Activated CD4-positive, alpha-beta T cell treated with anti-CD3 and anti-CD28 coated beads, Interleukin-2, Interleukin-4, amounts not matched to agents 100 ng/mL and 50 ng/mL, durations not matched to agents 16 hours and 8 hours (primary cell): ENCODE measurements at regions not wholly inside any gene's neighbourhood (a gene's known extent, or its start where the extent isn't known, plus 50 kb on each side); places are given as distances from the start of the nearest gene placed in this dataset.
"Not testable (repeated sequence)": the region's sequence is repeated elsewhere in the genome, so short reads cannot be mapped to it uniquely, and the experiment has no call there.

ENCODE experiments used
- DNase-seq: peaks from one replicate; pipeline ENCODE4 v3.0.0-alpha.2; 2020; ENCODE audit warnings: low spot score

- DNase-seq, result not testable (repeated sequence)
Measured at GRCh38 chr9:64920147-64920546, 364.9 kb downstream of the FOXD4L5 start.

GRCh38 chr9:64888643-64889042, 396.4 kb downstream of the FOXD4L5 start:
- DNase-seq, result not testable (repeated sequence)

- peak; percentile 6 for DNase-seq
Measured at GRCh38 chr9:64870594-64870993, 414.4 kb downstream of the FOXD4L5 start.
